ENCODE measurements at regions not wholly inside any gene's neighbourhood (a gene's known extent, or its start where the extent isn't known, plus 50 kb on each side); places are given as distances from the start of the nearest gene placed in this dataset.

DNA sequence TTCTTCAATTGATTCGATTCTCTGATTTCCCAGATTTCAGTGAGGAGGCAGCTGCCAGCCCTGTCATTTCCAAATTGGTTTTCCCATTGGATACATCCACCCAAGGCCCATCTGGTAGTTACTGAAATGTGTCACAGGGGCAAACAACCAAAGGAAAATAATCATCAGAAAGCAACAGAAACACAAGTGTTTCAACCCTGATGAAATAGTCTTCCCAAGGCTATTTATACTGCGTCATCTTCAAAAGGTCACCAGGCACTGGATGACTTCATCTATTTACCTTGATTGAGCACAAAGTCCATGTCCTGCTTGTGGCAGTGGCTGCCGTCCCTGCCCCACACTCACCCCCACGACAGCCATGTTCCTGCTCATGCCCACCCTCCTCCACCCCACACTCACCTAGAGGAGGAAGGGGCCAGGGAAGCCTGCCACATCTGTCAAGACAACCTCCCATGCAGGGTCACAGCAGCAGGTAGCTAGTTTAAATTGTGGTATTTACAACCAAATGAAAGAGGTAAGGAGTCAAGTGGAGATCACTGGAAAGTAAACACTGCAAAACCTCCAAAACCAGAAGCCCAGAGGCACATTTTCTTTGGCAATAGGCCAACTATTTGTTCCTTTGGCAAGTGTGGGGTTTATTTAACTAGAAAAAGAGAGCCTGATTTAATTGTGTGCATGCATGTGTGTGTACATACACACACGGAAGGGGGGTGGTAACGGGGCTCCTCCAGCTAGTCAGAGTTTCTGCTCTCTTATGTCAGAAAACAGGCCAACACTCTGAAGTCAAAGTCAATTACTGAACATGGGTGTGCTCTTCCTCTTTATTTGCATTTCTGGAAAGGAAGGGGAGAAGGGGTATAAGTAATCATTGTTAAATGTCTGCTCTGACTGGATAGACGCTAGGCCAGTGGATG lies 49.5 kb upstream of the RAB4A start (continued):
- TF ChIP-seq MAFG (CRISPR knock-in tag; IDR thresholded peaks at IDR 0.05) (no peak), ZNF232 (CRISPR knock-in tag; IDR thresholded peaks at IDR 0.05; ENCODE audit: borderline replicate concordance) (peak; percentile 18; the same call in 1 of the 2 replicates), ZBTB38 (CRISPR knock-in tag; IDR thresholded peaks at IDR 0.05) (peak; percentile 78; the same call in 1 of the 2 replicates), MTA1 (CRISPR knock-in tag; IDR thresholded peaks at IDR 0.05; ENCODE audit: borderline replicate concordance) (peak; percentile 97; the same call in 1 of the 2 replicates), MLX (CRISPR knock-in tag; IDR thresholded peaks at IDR 0.05) (peak; percentile 21), ZNF710 (CRISPR knock-in tag; IDR thresholded peaks at IDR 0.05; ENCODE audit: borderline replicate concordance) (peak; percentile 93), ZNF501 (CRISPR knock-in tag; IDR thresholded peaks at IDR 0.05) (peak; percentile 87), YEATS4 (CRISPR knock-in tag; IDR thresholded peaks at IDR 0.05; ENCODE audit: borderline replicate concordance) (peak; percentile 71), ZMYM2 (CRISPR knock-in tag; IDR thresholded peaks at IDR 0.05) (peak; percentile 82), ERF (CRISPR knock-in tag; IDR thresholded peaks at IDR 0.05) (peak; percentile 42; the same call in 1 of the 2 replicates), ZC3H4 (CRISPR knock-in tag; IDR thresholded peaks at IDR 0.05; ENCODE audit: borderline replicate concordance) (0 out of 2 replicates have a peak, but pooled peaks have one; percentile 23), HDAC2 (CRISPR knock-in tag; IDR thresholded peaks at IDR 0.05) (peak; percentile 90), EHMT2 (IDR thresholded peaks at IDR 0.05; ENCODE audit: borderline replicate concordance, low read depth, low read length) (peak; percentile 95), ZNF788 (CRISPR knock-in tag; IDR thresholded peaks at IDR 0.05; ENCODE audit: borderline replicate concordance) (no peak; the same call in 1 of the 2 replicates), NFKBIZ (CRISPR knock-in tag; IDR thresholded peaks at IDR 0.05) (peak; percentile 52; the same call in 1 of the 2 replicates), NR0B2 (CRISPR knock-in tag; IDR thresholded peaks at IDR 0.05) (peak; percentile 37; the same call in 1 of the 2 replicates), FOXM1 (CRISPR knock-in tag; IDR thresholded peaks at IDR 0.05) (no peak), TEAD2 (CRISPR knock-in tag; IDR thresholded peaks at IDR 0.05) (no peak), NFE2L2 (IDR thresholded peaks at IDR 0.05; ENCODE audit: low read length) (peak; percentile 45; the same call in 1 of the 2 replicates), KLF11 (CRISPR knock-in tag; IDR thresholded peaks at IDR 0.05) (peak; percentile 11; the same call in 1 of the 2 replicates), JUN (CRISPR knock-in tag; IDR thresholded peaks at IDR 0.05) (peak; percentile 98), MIER2 (CRISPR knock-in tag; IDR thresholded peaks at IDR 0.05) (0 out of 2 replicates have a peak, but pooled peaks have one; percentile 24), AKAP8 (CRISPR knock-in tag; IDR thresholded peaks at IDR 0.05) (no peak), TCF12 (IDR thresholded peaks at IDR 0.05) (no peak), TCF12 (CRISPR knock-in tag; IDR thresholded peaks at IDR 0.05) (peak; percentile 88; the same call in 1 of the 2 replicates)
- TF ChIP-seq, protein P1, sequence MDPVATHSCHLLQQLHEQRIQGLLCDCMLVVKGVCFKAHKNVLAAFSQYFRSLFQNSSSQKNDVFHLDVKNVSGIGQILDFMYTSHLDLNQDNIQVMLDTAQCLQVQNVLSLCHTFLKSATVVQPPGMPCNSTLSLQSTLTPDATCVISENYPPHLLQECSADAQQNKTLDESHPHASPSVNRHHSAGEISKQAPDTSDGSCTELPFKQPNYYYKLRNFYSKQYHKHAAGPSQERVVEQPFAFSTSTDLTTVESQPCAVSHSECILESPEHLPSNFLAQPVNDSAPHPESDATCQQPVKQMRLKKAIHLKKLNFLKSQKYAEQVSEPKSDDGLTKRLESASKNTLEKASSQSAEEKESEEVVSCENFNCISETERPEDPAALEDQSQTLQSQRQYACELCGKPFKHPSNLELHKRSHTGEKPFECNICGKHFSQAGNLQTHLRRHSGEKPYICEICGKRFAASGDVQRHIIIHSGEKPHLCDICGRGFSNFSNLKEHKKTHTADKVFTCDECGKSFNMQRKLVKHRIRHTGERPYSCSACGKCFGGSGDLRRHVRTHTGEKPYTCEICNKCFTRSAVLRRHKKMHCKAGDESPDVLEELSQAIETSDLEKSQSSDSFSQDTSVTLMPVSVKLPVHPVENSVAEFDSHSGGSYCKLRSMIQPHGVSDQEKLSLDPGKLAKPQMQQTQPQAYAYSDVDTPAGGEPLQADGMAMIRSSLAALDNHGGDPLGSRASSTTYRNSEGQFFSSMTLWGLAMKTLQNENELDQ (CRISPR knock-in tag; IDR thresholded peaks at IDR 0.05; ENCODE audit: borderline replicate concordance), result no peak

All from HepG2 (cell line).